ENCODE measurements at regions not wholly inside any gene's neighbourhood (a gene's known extent, or its start where the extent isn't known, plus 50 kb on each side); places are given as distances from the start of the nearest gene placed in this dataset.
"Not testable (repeated sequence)": the region's sequence is repeated elsewhere in the genome, so short reads cannot be mapped to it uniquely, and the experiment has no call there.

DNA sequence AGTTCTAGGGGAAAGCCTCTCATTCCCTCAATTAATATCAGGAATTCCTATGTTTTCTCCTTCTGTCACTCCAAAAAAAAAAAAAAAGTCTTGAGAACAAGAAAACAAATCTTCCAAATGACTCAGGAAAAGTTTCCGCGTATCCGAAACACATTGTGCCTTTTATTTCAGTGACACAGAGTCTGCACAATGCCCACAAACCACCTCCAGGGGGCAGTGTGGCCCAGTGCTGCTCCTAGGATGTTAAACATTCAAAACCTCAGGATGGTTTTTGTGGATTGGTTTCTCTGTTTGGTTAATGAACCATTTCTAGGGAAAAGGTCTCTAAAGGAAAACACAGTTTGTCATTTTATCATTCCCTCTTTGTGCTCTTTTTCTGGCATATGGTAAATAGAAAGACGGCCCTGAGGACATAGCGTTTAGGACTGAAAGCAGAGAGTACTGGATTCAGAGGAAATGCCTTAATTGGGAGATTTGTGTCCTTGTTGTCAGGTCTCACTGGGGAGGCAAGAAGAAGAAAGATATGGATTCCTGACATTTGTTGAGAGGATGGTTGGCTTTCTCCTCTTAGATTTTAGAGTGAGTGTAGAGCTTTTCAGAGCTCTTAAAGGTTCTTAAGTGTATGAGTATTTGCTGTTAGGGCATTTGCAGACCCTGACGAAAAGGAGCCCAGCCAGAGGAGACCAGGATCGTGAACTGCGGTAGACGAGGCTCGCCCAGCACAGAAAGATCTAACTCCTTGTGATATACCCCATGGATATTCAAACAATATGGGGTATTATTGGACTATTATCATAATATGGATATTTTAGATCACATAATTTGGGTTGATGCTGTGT is 65.7 kb upstream of the MAP9 start:
- peak; percentile 21 for DNase-seq

DNA sequence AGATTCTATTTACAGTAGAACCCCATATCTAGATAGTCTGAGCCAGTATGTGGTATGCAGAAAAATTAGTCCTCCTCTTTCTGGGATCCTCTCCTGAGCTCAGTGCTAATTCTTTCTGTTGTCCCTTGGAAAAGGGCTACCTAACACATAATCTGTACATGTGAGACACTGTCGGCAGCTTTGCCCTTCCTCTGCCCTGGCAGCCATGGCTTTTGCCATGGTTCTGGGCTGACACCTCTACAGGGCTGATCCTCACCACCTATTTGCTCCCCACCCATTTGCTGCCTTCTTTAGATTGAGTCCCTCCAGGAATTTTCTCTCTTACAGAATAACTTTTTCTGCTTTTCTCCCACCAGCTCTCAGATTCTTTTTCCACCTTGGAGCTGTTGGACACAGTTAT is 64.7 kb upstream of the MAP9 start:
- DNase-seq = no peak

DNA sequence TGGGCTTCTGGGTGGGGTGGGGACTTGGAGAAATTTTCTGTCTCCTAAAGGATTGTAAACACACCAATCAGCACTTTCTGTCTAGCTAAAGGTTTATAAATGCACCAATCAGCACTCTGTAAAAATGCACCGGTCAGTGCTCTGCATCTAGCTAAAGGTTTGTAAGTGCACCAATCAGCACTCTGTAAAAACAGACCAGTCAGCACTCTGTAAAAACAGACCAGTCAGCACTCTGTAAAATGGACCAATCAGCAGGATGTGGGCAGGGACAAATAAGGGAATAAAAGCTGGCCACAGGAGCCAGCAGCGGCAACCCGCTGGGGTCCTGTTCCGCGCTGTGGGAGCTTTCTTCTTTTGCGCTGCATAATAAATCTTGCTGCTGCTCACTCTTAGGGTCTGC is 63.0 kb upstream of the MAP9 start:
- DNase-seq = not testable (repeated sequence)

DNA sequence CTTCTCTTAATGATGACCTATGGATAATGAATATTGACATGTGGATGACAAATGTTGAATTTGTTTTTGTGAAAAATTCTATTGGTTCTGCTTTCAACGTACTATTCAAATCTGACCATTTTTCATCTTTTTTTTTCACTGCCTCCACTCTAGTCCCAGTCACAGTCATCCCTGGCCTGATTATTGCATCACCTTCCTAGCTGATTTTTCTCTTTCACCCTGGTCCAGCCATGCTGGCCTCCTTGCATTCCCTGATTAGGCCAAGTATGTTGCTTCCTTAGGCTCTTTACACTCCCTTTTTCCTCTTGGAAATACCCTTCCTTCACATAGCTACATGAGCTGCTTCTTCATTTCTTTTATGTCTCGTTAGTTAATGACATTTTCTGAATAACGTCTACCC is 58.1 kb upstream of the MAP9 start:
- peak; percentile 60 for DNase-seq

DNA sequence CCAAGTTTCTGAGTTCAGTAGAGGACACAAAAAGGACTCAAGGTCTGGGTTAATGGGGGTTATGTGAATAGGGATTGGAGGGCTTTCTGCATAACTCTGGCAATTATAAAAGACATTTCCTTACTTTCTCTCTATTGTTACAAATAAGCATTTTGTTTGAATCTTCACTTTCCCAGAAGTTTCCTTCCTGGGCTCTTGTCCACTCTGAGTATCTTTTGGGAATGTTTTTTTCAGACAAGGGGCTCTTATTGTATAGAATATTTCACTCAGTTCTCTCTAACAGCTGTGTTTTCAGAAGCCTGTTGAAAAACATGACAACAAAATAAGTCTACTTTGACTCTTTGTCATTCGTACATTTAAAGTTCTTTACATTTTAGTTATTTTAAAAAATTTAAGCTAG is 57.6 kb upstream of the MAP9 start:
- DNase-seq = no peak

DNA sequence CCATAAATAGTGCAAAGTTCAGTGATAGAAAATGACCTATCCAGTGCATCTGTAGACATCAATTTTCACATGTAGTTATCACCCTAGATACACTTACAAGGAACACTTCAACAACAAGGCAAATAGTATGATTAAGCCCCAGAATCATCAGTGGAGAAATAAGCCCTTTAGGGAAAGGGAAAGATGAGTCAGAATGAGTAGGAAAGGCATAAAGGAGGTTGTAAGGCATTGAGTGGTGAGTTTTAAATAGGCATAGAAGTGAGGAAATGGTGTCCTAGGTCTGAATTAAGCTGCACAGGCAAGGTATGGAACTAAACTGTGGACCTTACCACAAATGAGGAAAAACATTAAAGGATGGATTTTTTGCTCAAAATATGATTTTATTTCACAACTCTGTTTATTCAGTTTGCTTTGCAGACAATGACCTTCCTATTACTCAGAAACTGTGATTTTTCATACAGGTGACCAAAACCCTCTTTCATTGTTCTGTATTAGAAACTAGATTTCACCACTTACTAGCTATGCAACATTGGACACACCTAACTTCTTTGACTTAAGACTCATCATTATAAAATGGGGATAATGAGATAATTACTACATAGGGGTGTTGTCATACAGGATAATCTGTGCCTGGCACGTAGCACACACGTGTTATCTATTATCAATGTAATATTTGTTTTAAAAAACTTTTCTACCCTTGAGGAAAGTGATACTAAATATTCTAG is 57.0 kb upstream of the MAP9 start:
- peak; percentile 49 for DNase-seq

DNA sequence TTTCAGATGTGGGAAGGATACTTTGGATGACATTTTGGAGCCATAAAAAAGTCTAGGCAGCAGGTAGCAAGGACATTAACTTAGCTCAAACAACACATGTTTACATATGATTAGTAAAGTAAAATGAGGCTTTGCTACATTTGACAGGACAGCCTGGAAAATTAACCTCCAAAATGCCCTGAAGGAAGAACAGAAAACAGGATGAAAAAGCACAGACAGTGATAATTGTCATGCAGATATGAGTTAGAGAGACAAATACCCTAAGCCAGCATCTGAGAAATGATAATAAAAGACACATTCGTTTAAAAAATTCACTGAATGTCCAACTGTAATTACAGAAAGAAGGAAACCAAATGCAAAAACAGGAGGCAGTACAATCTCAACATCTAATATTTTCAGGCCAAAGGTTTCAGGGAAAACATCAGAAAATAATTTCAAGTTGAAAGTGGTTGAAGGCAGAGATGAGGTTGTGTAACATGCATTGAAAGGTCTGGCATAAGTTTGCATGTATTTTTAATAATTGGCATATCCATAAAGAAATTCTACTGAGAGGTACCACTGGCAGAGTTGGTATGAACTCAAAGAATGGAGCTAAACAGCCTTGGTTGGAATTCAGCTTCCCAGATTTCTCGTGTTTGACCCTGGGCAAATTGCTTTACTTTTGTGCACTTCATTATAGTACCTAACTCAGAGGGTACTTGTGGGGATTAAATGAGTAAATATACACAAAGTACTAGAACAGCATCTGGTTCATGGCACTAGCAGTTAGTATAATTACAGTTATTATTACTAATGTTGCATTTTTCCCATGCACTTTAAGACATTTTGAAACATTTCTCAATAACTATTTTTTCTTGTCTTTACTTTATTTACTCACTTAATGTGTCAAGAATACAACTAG is 54.4 kb upstream of the MAP9 start:
- no peak for DNase-seq

DNA sequence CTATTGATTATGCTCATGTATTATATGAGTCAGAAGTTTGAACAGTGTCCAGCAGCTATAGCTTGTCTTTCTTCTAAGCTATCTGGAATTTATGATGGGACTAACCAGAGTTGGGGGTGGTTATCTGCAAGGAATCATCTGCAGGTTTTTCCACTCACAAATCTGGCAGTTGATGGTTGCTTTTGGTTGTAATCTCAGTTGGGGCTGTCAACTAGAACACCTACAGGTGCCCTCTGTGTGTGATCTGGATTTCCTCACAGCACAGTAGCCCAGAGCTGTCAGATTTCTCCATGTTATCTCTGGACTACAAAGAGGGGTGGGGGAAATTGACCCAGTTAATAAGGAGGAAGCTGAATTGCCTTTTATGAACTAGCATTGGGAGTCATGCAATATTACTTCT is 51.4 kb upstream of the MAP9 start:
- no peak for DNase-seq

DNA sequence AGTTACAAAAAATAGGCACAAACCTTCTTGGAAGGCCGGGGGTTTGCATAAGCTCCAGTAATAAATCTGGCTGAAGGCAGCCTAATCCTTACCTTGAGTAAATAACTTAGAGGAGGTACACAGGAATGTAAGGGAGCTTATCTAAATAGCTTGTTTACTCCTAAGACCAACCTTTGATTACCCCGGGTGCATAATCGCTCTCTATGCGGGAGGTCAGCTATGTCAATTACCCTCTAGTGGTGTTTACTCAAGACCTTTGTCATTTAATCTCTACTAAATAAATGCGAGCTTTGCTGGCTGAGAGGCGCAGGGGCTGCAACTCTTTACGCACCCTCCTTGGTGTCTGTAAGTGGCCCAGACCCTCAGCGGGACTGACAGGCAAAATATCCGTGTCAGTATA is 50.2 kb upstream of the MAP9 start:
- no peak for DNase-seq
